ENCODE measurements at regions not wholly inside any gene's neighbourhood (a gene's known extent, or its start where the extent isn't known, plus 50 kb on each side); places are given as distances from the start of the nearest gene placed in this dataset.
A peak's percentile ranks its signal among the peaks of the same experiment; 100 is the strongest.
"Not testable (repeated sequence)": the region's sequence is repeated elsewhere in the genome, so short reads cannot be mapped to it uniquely, and the experiment has no call there.

GRCh38 chrX:111041018-111041462, 55.0 kb upstream of the PAK3 start:
- DNase-seq: no peak

- no peak for DNase-seq
These were observed 55.5 kb upstream of the PAK3 start for GRCh38 chrX:111040377-111041017.

GRCh38 chrX:111039606-111040005, 56.4 kb upstream of the PAK3 start:
- no peak for DNase-seq

GRCh38 chrX:111035991-111036390, 60.0 kb upstream of the PAK3 start:
- no peak for DNase-seq

GRCh38 chrX:111035256-111035655, 60.7 kb upstream of the PAK3 start:
- DNase-seq: no peak

GRCh38 chrX:111022998-111023397, 73.0 kb upstream of the PAK3 start:
- DNase-seq: not testable (repeated sequence)

GRCh38 chrX:111020283-111020682, 75.7 kb upstream of the PAK3 start:
- DNase-seq: no peak

GRCh38 chrX:111013778-111014455, 82.1 kb upstream of the PAK3 start:
- DNase-seq: no peak

- DNase-seq: no peak
These were observed 85.9 kb upstream of the PAK3 start for GRCh38 chrX:111010111-111010510.

- no peak for DNase-seq
These were observed 86.7 kb upstream of the PAK3 start for GRCh38 chrX:111009256-111009655.

- no peak for DNase-seq
These were observed 87.9 kb upstream of the PAK3 start for GRCh38 chrX:111008126-111008525.

GRCh38 chrX:111007238-111007637, 88.8 kb upstream of the PAK3 start:
- DNase-seq: no peak

- no peak for DNase-seq
These were observed 89.9 kb upstream of the PAK3 start for GRCh38 chrX:111006116-111006515.

GRCh38 chrX:111005166-111005565, 90.8 kb upstream of the PAK3 start:
- no peak for DNase-seq

GRCh38 chrX:111003118-111003517, 92.9 kb upstream of the PAK3 start:
- DNase-seq: no peak

- DNase-seq: peak; percentile 18
These were observed 103.4 kb upstream of the PAK3 start for GRCh38 chrX:110992611-110993010.

- DNase-seq: no peak
These were observed 106.1 kb upstream of the PAK3 start for GRCh38 chrX:110989869-110990268.

- no peak for DNase-seq
These were observed 106.5 kb upstream of the PAK3 start for GRCh38 chrX:110989447-110989846.

- no peak for DNase-seq
These were observed 108.7 kb upstream of the PAK3 start for GRCh38 chrX:110987292-110987691.

- no peak for DNase-seq
These were observed 110.5 kb upstream of the PAK3 start for GRCh38 chrX:110985470-110985869.

- DNase-seq: no peak
These were observed 113.0 kb upstream of the PAK3 start for GRCh38 chrX:110983024-110983423.

GRCh38 chrX:110966839-110967238, 129.2 kb upstream of the PAK3 start:
- no peak for DNase-seq

- no peak for DNase-seq
These were observed 129.9 kb upstream of the PAK3 start for GRCh38 chrX:110966091-110966454.

- no peak for DNase-seq
These were observed 130.4 kb upstream of the PAK3 start for GRCh38 chrX:110965409-110966090.
